ENCODE measurements at regions not wholly inside any gene's neighbourhood (a gene's known extent, or its start where the extent isn't known, plus 50 kb on each side); places are given as distances from the start of the nearest gene placed in this dataset.

GRCh38 chr4:117965622-117966021, 68.7 kb upstream of the NDST3 start:
- Histone ChIP-seq H3K27me3 (ENCODE audit: insufficient read depth, low read length) (no peaks in the 10 kb centered on the region), H3K9ac (ENCODE audit: extremely low read depth, insufficient read length, low read length) (no peak overlapping the region)
- TF ChIP-seq CTCF (conservative IDR thresholded peaks at IDR 0.05), result no peak

More at GRCh38 chr4:117965622-117966021, 68.7 kb upstream of the NDST3 start:
- H3K4me2 ChIP-seq (ENCODE audit: insufficient read depth, insufficient read length, low read length), result no peak overlapping the region
- no peak overlapping the region for H3K23ac ChIP-seq (ENCODE audit: insufficient read length, low read depth, low read length)
- no peak overlapping the region for H4K8ac ChIP-seq (replicated peaks; ENCODE audit: insufficient read length, low read depth, low read length)
- H3K36me3 Mint-ChIP-seq (ENCODE audit: insufficient read depth in 1 of 3, low read depth in 3 of 3), result no peaks in the 10 kb centered on the region
- no peak overlapping the region for H2BK15ac ChIP-seq (ENCODE audit: low read depth, low read length)
- no peak overlapping the region for H3K18ac ChIP-seq (ENCODE audit: insufficient read length, low read depth, low read length)
- no peaks in the 10 kb centered on the region for H3K4me1 ChIP-seq (ENCODE audit: insufficient read depth, low read length)
- no peaks in the 10 kb centered on the region for H3K4me1 Mint-ChIP-seq
- H3K56ac ChIP-seq (ENCODE audit: insufficient read length, low read depth, low read length), result no peak overlapping the region
- DNase-seq, result no peak
- no peaks in the 10 kb centered on the region for H3K23me2 ChIP-seq (ENCODE audit: insufficient read length, low read depth, low read length, poor library complexity, severe bottlenecking)
- H3K79me1 ChIP-seq (ENCODE audit: insufficient read depth, low read depth, low read length, poor library complexity, severe bottlenecking), result no peaks in the 10 kb centered on the region
- H2BK120ac ChIP-seq (ENCODE audit: low read depth, low read length, poor library complexity, severe bottlenecking), result no peak overlapping the region
- no CpG with 5 or more reads among the region's 7 CpGs for WGBS (ENCODE audit: extremely low coverage, insufficient read length, low lambda C conversion rate)
- H2BK20ac ChIP-seq (ENCODE audit: low read depth, low read length, poor library complexity, severe bottlenecking), result no peak overlapping the region
- no peaks in the 10 kb centered on the region for H4K20me1 ChIP-seq (ENCODE audit: control insufficient read depth, insufficient read depth, insufficient read length)
- H2BK5ac ChIP-seq (ENCODE audit: insufficient read length, low read length), result no peak overlapping the region
- no peak overlapping the region for H3K4ac ChIP-seq (ENCODE audit: low read depth, low read length)
- H3K9me3 Mint-ChIP-seq, result peaks cover 0 to 3% of the 10 kb centered on the region in 2 experiments; a peak in 1 of 5 replicates
- H3T11ph ChIP-seq (ENCODE audit: low read length), result no peak overlapping the region
- H4K5ac ChIP-seq (ENCODE audit: insufficient read length, low read depth, low read length), result no peak overlapping the region
- no peaks in the 10 kb centered on the region for H3K9me3 ChIP-seq (ENCODE audit: control insufficient read depth, low read depth, low read length)
- H4K91ac ChIP-seq (ENCODE audit: insufficient read length, low read depth, low read length), result no peak overlapping the region
- no peak overlapping the region for H3K14ac ChIP-seq (ENCODE audit: insufficient read depth, low read length)
- H2AK5ac ChIP-seq (ENCODE audit: insufficient read length, low read length), result no peak overlapping the region
- H2AFZ ChIP-seq (ENCODE audit: low read length), result no peak overlapping the region
- no peaks in the 10 kb centered on the region for H3K27me3 Mint-ChIP-seq (ENCODE audit: low read depth)
- H3K79me2 ChIP-seq (ENCODE audit: insufficient read depth, low read length), result no peaks in the 10 kb centered on the region
- H2BK12ac ChIP-seq (ENCODE audit: insufficient read length, low read depth, low read length), result no peak overlapping the region
- H3K27ac Mint-ChIP-seq, result no peak overlapping the region
- no peak overlapping the region for H3K27ac ChIP-seq (ENCODE audit: insufficient read length, low read depth, low read length)
- no peak overlapping the region for H3K4me3 Mint-ChIP-seq

Measured in H9 (cell line).